Activated naive CD4-positive, alpha-beta T cell (primary cell): ENCODE measurements at regions not wholly inside any gene's neighbourhood (a gene's known extent, or its start where the extent isn't known, plus 50 kb on each side); places are given as distances from the start of the nearest gene placed in this dataset.

Experiments used
- DNase-seq, 4 experiments: peaks; one replicate each; lab custom pipeline; 2025; lab: John Stamatoyannopoulos, UW

- DNase-seq, result no peak
Observed at GRCh38 chr13:44153496-44153895, 220.1 kb upstream of the SERP2 start.

- no peak for DNase-seq
Observed at GRCh38 chr13:44155422-44156293, 218.0 kb upstream of the SERP2 start.

GRCh38 chr13:44156294-44156658 is 217.3 kb upstream of the SERP2 start:
- no peak for DNase-seq

- DNase-seq, result no peak
Observed at GRCh38 chr13:44157606-44158005, 216.0 kb upstream of the SERP2 start.

GRCh38 chr13:44158098-44158521 is 215.5 kb upstream of the SERP2 start:
- no peak for DNase-seq

- DNase-seq, result no peak
Observed at GRCh38 chr13:44158881-44159632, 214.6 kb upstream of the SERP2 start.

GRCh38 chr13:44159633-44160279 is 213.9 kb upstream of the SERP2 start:
- DNase-seq, result no peak

- no peak for DNase-seq
Observed at GRCh38 chr13:44160591-44161191, 212.9 kb upstream of the SERP2 start.

- no peak for DNase-seq
Observed at GRCh38 chr13:44163108-44163507, 210.5 kb upstream of the SERP2 start.

GRCh38 chr13:44165221-44165888 is 208.3 kb upstream of the SERP2 start:
- DNase-seq, result no peak

- DNase-seq, result no peak
Observed at GRCh38 chr13:44165889-44166496, 207.6 kb upstream of the SERP2 start.

- no peak for DNase-seq
Observed at GRCh38 chr13:44169018-44169911, 204.4 kb upstream of the SERP2 start.

GRCh38 chr13:44170731-44171130 is 202.9 kb upstream of the SERP2 start:
- no peak for DNase-seq

GRCh38 chr13:44171156-44171555 is 202.5 kb upstream of the SERP2 start:
- DNase-seq, result no peak

GRCh38 chr13:44171861-44172260 is 201.8 kb upstream of the SERP2 start:
- no peak for DNase-seq

GRCh38 chr13:44172281-44172810 is 201.3 kb upstream of the SERP2 start:
- no peak for DNase-seq

- DNase-seq, result no peak
Observed at GRCh38 chr13:44174769-44175425, 198.7 kb upstream of the SERP2 start.

GRCh38 chr13:44176173-44176572 is 197.5 kb upstream of the SERP2 start:
- no peak for DNase-seq

- no peak for DNase-seq
Observed at GRCh38 chr13:44180876-44181536, 192.6 kb upstream of the SERP2 start.
